SU-DHL-6 (cell line): ENCODE measurements at regions not wholly inside any gene's neighbourhood (a gene's known extent, or its start where the extent isn't known, plus 50 kb on each side); places are given as distances from the start of the nearest gene placed in this dataset.

Experiments used
- H2AFZ ChIP-seq: fragments of 200-600 bp; sonication (generic); 2 replicates; pipeline ENCODE4 v1.6.1; 2014; ENCODE audit warnings: low read depth, mild to moderate bottlenecking, moderate library complexity, mixed read lengths, antibody characterized with exemption, low read length; ENCODE audit not compliant: severe bottlenecking
- H3F3A ChIP-seq: fragments of 200-600 bp; shearing (Covaris generic); 2 replicates; pipeline ENCODE4 v1.6.0; 2016; ENCODE audit warnings: antibody characterized with exemption, mild to moderate bottlenecking; ENCODE audit not compliant: insufficient read depth
- H3K27ac ChIP-seq: fragments of 200-600 bp; sonication (generic); 2 replicates; pipeline ENCODE4 v1.5.1; 2016; ENCODE audit warnings: low read depth, mild to moderate bottlenecking, low read length, moderate library complexity, mixed read lengths
- H3K27me3 ChIP-seq: fragments of 200-600 bp; sonication (generic), shearing (Covaris generic); 2 replicates; pipeline ENCODE4 v1.6.0; 2014; ENCODE audit warnings: mild to moderate bottlenecking, low read length
- H3K36me3 ChIP-seq: fragments of 200-600 bp; sonication (generic); 2 replicates; pipeline ENCODE4 v1.6.1; 2014; ENCODE audit warnings: mild to moderate bottlenecking, low read length, mixed read lengths
- H3K4me2 ChIP-seq: fragments of 300-600, 200-600 bp; shearing (Covaris generic), sonication (generic); 2 replicates; pipeline ENCODE4 v1.6.0; 2014; ENCODE audit warnings: low read length, low read depth, mild to moderate bottlenecking; ENCODE audit not compliant: poor library complexity, severe bottlenecking
- H3K4me3 ChIP-seq: fragments of 200-600 bp; sonication (generic); 2 replicates; pipeline ENCODE4 v1.5.1; 2014; ENCODE audit warnings: antibody characterized with exemption, low read length, mild to moderate bottlenecking, mixed read lengths; ENCODE audit not compliant: insufficient read depth, poor library complexity, severe bottlenecking
- H3K79me2 ChIP-seq: fragments of 200-600 bp; sonication (generic); 2 replicates; pipeline ENCODE4 v1.6.1; 2014; ENCODE audit warnings: mild to moderate bottlenecking, low read length, moderate library complexity; ENCODE audit not compliant: insufficient read depth
- H3K9ac ChIP-seq: fragments of 200-600 bp; sonication (generic); 2 replicates; pipeline ENCODE4 v1.7.0; 2014; ENCODE audit warnings: mild to moderate bottlenecking, low read length
- H3K9me2 ChIP-seq: fragments of 200-600 bp; sonication (generic); replicated peaks from 2 replicates; pipeline ENCODE4 v1.6.1; 2014; ENCODE audit warnings: low read length; ENCODE audit not compliant: insufficient read depth
- H3K9me3 ChIP-seq: fragments of 200-600 bp; sonication (generic); 2 replicates; pipeline ENCODE4 v1.6.1; 2014; ENCODE audit warnings: low read length, mixed read lengths; ENCODE audit not compliant: insufficient read depth
- H4K20me1 ChIP-seq: fragments of 200-600 bp; sonication (generic); 2 replicates; pipeline ENCODE4 v1.6.1; 2014; ENCODE audit warnings: low read depth, mild to moderate bottlenecking, antibody characterized with exemption, low read length, moderate library complexity, mixed read lengths
- EZH2phosphoT487 ChIP-seq: fragments of 200-600 bp; sonication (generic), shearing (Covaris generic); conservative IDR thresholded peaks from 2 replicates; pipeline ENCODE4 v1.6.1; 2018; ENCODE audit warnings: mild to moderate bottlenecking, antibody characterized with exemption, low read length, moderate library complexity, mixed read lengths
- TF ChIP-seq, protein P1 (sequence below): fragments of 200-600 bp; sonication (generic); IDR thresholded peaks from one replicate; pipeline ENCODE4 v1.5.1; 2017; ENCODE audit warnings: antibody characterized with exemption, mild to moderate bottlenecking, low read length, moderate library complexity; ENCODE audit not compliant: insufficient read depth, poor library complexity, severe bottlenecking

DNA sequence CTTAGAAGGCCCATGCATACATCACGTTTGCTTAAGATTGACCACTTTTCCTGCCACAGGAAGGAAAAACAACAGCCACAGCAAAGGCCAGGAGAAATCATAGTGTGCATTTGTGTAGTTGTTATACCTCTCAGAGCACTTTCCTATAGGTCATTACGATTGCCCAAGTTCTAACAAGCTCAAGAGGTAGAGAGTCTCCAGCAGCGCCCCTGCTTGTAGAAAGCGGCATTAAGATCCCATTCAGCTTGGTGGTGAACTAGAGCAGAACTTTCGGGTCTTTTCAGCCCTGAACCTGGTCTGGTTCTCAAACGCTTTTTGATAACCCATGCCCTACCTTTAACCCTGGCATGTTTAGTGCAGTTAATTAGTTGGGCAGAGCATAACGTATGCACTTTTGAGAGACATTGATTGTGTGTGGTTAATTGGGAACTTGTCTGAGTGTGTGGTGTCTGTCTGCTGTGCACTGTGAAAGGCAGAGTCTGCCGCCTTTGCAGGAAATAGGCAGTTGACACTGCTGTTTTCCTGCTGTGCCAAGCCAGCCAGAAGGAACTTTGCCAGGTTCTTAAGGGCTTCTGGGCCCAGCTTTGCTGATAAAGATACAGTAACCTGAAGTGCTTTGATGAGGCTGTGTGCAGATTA is 109.9 kb upstream of the CLMP start:
- Histone ChIP-seq H3K27me3 (no peaks in the 10 kb centered on the region), H3K27ac (no peak overlapping the region), H3K9me3 (no peaks in the 10 kb centered on the region), H3K4me3 (no peak overlapping the region), H3K9ac (no peak overlapping the region), H3K9me2 (no peaks in the 10 kb centered on the region), H3F3A (peaks cover 8% of the 10 kb centered on the region; the same call in 1 of the 2 replicates), H3K4me2 (no peak overlapping the region), H4K20me1 (no peaks in the 10 kb centered on the region), H2AFZ (no peak overlapping the region), H3K79me2 (no peaks in the 10 kb centered on the region), H3K36me3 (no peaks in the 10 kb centered on the region)
- TF ChIP-seq, protein P1, sequence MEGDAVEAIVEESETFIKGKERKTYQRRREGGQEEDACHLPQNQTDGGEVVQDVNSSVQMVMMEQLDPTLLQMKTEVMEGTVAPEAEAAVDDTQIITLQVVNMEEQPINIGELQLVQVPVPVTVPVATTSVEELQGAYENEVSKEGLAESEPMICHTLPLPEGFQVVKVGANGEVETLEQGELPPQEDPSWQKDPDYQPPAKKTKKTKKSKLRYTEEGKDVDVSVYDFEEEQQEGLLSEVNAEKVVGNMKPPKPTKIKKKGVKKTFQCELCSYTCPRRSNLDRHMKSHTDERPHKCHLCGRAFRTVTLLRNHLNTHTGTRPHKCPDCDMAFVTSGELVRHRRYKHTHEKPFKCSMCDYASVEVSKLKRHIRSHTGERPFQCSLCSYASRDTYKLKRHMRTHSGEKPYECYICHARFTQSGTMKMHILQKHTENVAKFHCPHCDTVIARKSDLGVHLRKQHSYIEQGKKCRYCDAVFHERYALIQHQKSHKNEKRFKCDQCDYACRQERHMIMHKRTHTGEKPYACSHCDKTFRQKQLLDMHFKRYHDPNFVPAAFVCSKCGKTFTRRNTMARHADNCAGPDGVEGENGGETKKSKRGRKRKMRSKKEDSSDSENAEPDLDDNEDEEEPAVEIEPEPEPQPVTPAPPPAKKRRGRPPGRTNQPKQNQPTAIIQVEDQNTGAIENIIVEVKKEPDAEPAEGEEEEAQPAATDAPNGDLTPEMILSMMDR = no peak
- no peak for TF ChIP-seq EZH2phosphoT487

DNA sequence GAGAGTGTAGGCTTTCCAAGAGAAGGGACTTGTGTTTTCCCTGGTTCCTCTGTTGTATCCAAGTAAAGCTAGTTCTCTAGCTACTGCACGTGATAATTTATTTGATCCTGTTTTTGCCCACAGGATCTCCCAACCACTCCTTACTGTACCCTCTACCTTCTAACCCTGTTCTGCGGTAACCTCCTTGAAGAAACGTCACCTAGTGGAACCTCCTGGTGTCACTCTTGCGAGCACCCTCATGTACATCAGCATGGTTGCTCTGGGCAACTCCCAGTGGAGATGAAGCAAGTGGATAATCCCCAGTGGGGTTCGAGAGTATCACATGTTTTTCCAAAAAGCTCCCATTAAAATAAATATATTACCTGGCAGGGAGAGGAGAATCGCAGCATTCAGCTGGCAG is 108.9 kb upstream of the CLMP start:
- H4K20me1 ChIP-seq = no peaks in the 10 kb centered on the region
- no peak overlapping the region for H2AFZ ChIP-seq
- TF ChIP-seq, protein P1 = no peak
- no peak for TF ChIP-seq EZH2phosphoT487
- H3K79me2 ChIP-seq = no peaks in the 10 kb centered on the region
- H3K27me3 ChIP-seq = no peaks in the 10 kb centered on the region
- no peaks in the 10 kb centered on the region for H3K9me3 ChIP-seq
- H3K36me3 ChIP-seq = no peaks in the 10 kb centered on the region
- H3K27ac ChIP-seq = peak overlapping the region; percentile 70
- H3K9me2 ChIP-seq = no peaks in the 10 kb centered on the region
- H3K9ac ChIP-seq = peak overlapping the region; percentile 24
- H3F3A ChIP-seq = peaks cover 8% of the 10 kb centered on the region; the same call in 1 of the 2 replicates
- no peak overlapping the region for H3K4me3 ChIP-seq
- peak overlapping the region; percentile 44 for H3K4me2 ChIP-seq

DNA sequence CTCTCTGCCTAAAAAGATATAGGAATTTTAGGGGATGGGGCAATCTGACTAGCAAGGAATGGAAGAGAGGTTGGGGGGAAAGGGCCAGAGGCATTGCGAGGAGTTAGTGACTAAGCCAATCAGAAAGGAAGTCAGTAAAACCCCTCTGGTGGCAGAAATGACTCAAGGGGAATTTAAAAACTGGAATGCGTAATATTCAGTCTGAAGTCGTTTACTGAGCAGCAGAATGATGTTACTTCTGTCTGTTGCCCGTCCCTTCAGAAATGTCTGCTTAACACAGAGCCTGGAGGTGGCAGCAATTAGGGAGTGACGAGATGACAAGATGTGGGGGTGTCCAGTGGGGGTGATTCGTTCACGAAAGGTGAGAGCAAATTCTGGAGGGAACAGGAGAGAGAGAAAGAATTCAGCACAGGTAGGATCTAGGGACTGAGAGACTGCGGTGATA is 107.7 kb upstream of the CLMP start:
- Histone ChIP-seq H3K9me2 (no peaks in the 10 kb centered on the region), H3K79me2 (no peaks in the 10 kb centered on the region), H3K27me3 (no peaks in the 10 kb centered on the region), H2AFZ (no peak overlapping the region), H3K36me3 (no peaks in the 10 kb centered on the region), H3K9me3 (no peaks in the 10 kb centered on the region), H3K27ac (peak overlapping the region; percentile 70), H3K9ac (no peak overlapping the region; the same call in 1 of the 2 replicates), H4K20me1 (no peaks in the 10 kb centered on the region), H3F3A (peaks cover 8% of the 10 kb centered on the region; the same call in 1 of the 2 replicates), H3K4me3 (no peak overlapping the region), H3K4me2 (peak overlapping the region; percentile 44)
- no peak for TF ChIP-seq EZH2phosphoT487
- TF ChIP-seq, protein P1 = no peak
